ENCODE measurements at regions not wholly inside any gene's neighbourhood (a gene's known extent, or its start where the extent isn't known, plus 50 kb on each side); places are given as distances from the start of the nearest gene placed in this dataset.

DNA sequence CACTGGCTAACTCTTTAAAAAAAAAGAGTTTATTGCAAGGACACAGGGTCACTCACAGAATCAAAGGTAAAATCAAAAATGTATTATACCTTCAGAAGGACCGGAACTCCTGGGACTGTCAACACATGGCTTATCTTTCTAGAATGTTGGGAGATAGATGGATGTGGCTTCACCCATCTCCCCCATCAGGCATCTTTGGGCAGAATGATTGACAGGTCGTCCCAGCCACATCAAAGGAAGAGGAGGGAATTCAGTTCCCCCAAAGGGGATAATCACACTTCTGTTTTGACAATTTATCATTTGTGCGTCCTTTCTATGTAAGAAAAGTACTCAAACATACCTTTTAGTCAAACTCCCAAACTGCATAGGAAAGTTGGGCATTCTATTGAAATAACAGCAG is 228.6 kb upstream of the CDH5 start:
- DNase-seq (ENCODE audit: low spot score): no peak

DNA sequence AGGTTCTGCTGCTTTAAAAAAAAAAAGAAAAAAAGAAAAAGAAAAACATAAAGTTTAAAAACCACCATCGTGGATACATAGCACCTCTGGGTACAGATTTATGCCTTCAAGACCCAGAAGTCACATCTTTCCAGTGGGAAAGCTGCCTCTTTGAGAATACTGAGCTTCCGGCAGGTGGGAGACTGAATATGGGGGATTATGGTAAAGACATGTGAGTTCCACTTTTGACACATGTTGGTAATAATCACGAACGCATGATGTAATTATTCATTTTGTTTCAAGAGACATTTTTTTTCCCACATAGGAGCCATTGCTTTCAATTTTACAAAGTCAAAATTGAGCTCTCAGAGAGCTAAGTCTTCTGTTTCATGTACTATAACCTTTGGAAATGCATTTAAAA is 229.7 kb upstream of the CDH5 start:
- DNase-seq (ENCODE audit: low spot score): no peak

GRCh38 chr16:66135838-66136237 is 230.7 kb upstream of the CDH5 start:
- no peak for DNase-seq (ENCODE audit: low spot score)

DNA sequence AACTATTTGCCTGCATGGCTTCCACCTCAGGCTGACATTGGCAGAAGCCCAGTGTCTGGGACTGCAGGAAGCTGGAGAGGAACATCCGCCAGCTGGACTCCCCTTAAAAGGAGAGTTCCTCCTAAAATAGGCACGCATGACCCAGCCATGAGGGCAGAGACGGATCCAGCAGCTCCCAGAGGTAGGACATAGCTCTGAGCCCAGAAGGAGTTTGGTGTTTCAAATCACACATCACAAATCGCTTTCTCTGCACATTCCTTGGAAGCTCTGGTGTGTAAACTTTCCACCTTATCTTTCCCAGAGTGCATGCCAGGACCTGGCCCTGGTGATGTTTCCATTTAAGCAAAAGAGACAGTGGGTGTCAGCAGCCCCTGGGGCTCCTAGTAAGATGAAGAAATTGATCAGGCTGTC is 231.1 kb upstream of the CDH5 start:
- no peak for DNase-seq (ENCODE audit: low spot score)

DNA sequence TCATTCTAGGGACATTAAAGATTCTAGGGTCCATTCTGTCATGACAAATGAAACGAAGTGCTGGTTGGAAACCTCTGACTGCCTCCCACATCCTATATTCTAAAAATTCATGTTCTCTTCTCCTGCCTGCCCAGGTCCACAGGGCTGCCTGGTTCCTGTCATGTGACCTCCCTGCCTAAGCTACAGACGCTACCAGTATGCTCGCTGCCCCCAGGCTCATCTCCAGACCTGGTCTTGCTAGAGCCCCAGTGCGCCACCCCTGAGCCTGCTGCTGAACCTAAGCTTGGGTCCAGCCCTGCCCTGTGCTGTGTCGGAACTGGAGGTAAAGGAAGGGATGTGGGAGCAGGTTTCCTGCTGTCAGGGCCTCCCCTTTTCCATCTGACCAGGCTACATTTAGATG is 231.6 kb upstream of the CDH5 start:
- no peak for DNase-seq (ENCODE audit: low spot score)

DNA sequence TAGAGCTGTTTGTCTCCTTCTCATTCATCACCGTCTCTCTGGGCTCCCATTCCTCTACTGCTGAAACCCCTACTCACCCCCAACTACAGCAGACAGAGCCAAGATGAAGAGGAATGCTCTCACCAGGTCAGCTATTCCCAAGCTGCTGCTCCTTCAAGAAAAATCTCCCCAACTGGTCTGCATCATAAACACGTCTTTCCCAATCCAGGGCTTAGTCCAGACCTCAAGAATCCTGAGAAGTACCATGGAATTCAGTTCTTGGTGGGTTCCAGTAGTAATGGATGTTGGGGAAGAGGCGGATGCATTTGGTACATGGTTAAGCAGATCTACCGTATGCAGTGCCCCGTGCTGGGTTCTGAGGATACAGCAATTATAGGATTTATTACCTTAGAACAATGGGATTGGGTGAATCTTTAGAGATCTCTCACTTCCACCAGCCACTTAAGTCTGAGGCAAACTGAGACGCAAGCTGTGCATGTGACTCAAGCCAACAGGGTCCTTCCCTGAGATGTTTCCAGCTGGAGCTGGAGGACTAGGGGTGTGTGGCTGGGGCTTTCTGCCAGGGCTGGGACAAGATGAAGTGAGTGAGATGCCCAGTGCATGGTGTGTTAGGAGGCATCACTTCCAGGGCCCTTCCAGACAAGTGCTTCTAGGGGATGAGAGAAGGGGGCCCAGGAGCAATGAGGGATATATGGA is 232.7 kb upstream of the CDH5 start:
- DNase-seq (ENCODE audit: low spot score): no peak

- no peak for DNase-seq (ENCODE audit: low spot score)
Measured at GRCh38 chr16:66131895-66132294, 234.6 kb upstream of the CDH5 start.

DNA sequence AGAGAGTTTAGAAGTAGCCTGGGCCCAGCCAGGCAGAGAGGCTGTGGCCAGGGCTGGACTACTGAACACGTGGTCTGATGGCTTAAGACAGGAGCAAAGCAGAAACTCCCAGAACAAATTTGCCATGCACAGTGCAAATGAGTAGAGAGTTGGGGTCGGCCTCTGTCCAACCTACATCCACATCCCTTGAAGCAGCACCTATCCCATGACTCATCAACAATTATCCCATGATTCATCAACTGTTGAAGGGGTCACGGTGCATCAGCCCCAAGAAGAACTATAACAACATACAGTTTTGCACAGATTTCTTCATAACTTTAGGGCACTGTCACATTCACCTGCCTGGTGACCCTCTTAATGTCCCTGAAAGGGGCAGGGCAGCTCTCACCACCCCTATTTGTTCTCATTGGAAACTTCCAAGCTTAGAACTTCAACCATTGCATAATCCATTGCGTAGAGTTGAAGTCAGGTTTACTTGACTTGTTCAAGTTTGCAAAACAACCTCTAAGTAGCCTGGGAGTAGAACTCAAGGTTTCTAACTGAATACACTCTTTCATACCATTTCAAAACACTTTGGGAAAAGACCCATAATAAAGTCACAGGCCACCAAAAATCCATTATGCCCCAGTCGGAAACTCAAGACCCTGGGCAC is 235.2 kb upstream of the CDH5 start:
- no peak for DNase-seq (ENCODE audit: low spot score)

GRCh38 chr16:66130296-66130905 is 236.1 kb upstream of the CDH5 start:
- DNase-seq (ENCODE audit: low spot score): no peak

DNA sequence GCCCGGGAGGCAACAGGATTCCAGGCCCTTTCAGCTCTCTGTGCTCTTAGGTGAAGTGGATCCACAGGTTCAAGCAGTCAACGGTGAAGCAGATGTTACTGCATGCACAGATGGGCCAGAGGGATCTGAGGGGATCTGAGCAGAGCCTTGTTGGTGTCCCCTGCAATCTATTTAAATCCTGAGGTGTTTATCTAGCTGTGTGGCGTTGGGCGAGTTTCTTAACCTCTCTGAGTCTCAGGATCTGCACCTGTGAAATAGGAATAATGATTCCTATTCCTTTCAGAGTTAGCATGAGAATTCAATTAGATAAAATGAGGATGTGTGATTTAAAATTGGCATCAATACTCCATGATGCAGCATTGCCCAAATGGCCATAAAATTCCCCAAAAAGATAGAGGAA is 237.3 kb upstream of the CDH5 start:
- no peak for DNase-seq (ENCODE audit: low spot score)

DNA sequence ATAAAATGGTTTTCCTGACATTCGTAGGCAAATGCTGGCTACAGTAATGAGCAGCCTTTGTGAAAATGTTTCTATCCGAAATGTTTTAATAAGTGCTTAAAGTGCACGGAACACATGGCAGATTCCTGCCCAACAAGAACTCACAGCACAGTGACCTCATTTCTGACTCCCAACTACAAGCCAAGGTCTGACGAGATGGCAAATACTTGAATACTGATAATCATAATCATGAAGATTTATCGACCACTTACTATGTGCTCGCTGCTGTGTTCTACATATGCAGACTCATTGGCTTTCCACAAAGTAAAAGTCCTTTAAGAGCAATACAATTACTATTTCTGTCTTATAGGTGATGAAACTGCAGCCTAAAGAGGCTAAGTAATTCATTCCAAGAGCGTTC is 238.1 kb upstream of the CDH5 start:
- no peak for DNase-seq (ENCODE audit: low spot score)

DNA sequence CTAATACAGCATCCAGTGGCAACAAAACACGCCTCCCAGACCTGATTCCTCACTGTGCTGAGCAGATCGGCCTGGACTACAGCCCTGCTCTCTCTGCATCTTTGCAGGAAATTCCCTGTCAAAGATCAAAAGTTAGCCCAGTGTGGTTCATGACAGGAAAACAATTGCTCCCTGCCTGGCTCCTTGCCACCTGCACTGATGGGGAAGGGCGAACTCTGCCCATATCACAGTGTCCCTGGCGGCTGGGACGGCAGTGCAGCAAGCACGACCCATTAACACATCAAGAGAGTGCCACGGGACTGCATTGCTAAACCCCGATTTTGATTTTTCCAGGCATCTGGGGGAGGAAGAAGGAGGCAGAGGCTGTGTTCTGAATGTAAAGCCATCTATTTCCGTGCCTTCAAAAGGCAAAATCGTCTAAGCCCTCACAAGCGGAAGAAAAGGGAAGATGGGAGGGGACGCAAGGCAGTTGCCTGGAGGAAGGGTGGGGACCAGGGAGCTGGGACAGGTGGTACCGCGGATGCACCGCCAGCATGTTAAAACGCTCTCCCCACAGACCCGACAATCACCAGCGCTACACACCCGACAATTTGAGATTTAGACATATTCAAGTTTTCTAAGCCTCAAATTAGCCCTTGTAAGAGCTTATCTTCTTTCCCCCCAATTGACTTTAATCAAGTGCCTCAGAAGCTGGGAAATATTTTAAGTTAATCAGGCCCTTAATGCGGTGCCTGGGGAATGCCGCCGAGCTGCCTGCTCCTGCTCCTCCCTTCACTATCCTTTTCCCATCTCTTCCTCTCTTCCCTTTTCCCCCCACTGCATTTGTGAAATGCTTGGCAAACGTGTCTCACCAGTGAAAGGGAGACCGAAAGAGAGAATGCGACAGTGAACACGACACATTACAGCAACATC is 238.8 kb upstream of the CDH5 start:
- no peak for DNase-seq (ENCODE audit: low spot score)

GRCh38 chr16:66121466-66121865 is 245.0 kb upstream of the CDH5 start:
- DNase-seq (ENCODE audit: low spot score): no peak

GRCh38 chr16:66120656-66121055 is 245.8 kb upstream of the CDH5 start:
- no peak for DNase-seq (ENCODE audit: low spot score)

DNA sequence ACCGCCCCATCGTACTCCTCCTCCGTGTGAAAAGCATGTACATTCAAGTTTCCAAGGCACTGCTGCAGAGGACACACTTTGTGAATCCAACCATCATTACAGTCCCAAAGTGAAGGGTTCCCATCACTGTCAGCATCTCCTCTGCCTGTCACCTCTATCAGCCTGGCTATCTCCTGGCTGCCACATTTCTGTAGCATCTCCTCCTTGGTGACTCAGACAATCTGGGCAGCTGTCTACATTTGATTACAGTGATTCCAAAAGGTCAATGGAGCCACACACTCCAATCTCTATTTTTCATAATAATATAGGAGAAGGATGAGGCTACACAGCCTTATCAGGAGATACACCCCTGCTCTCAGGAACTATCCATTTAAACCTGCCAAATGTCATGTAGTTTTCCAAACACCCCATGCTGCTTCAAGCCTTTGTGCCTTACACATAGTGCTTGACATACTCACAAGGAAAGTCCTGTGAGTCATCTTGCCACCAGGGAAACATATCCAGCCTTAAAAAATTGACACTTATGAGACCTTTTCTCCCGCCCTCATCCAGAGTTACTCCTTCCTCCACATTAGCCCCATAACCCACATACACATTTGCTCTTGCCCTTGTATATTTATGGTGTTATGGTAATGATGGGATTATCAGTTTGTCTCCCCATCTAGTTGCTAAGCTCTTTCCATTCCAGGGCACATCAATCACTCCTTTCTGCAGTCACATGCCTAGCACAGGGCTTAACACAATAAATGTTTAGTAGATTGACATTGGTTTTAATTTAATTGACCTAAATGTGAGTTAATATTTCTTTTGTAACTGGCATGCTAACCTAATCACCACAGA is 250.1 kb upstream of the CDH5 start:
- DNase-seq (ENCODE audit: low spot score): no peak

DNA sequence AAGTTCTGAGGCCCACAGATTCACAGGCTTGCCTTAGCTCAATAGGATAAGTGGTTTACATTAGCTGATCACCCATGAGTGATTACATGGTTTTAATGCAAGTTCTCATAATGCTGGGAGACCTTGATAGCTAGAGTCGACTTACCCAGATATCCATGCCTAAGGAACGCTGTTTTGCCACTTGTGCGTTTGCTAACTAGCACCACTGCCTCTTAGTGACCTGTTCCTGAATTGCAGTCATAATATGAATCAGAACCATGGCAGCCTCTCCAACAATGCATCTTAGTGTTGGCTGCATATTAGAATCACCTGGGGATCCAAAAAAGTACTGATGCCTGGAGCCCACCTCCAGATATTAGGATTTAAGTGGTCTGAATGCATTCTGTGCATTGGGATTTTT is 251.1 kb upstream of the CDH5 start:
- DNase-seq (ENCODE audit: low spot score): no peak

- no peak for DNase-seq (ENCODE audit: low spot score)
Measured at GRCh38 chr16:66113223-66113622, 253.3 kb upstream of the CDH5 start.

DNA sequence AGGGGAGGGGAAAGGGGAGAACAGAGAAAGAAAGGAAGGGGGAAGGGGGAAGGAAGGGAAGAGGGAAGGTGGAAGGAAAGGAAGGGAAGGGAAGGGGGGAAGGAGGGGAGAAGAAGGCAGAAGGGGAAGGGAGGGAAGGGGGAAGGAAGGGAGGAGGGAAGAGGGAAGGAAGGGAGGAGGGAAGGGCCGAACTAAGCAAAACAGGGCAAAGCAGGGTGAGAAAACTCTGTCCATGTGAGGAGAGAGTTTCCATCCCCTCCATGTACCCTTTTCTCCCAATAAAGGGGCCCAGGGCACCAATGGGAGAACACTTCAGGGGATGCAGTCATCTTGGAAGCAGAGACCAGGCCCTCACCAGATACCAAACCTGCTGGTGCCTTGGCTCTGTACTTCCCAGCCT is 256.8 kb upstream of the CDH5 start:
- DNase-seq (ENCODE audit: low spot score): no peak

DNA sequence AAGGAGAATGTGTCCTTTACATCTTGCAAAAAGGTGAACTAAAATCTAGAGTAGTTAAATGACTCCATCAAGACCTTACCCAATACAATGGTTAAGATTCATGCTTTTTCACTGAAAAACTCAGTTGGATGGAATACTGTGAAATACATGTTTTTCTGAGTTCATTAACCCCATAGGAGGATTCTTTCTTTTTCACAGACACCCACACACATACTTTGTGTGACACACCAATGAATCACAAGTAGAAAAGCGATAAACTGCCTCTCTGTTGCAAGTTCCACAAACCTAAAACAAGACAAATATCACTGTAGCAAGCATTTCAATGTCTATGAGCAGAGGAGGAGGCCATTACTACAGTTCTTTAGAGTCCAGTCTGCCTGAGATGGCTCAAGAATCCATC is 258.8 kb upstream of the CDH5 start:
- DNase-seq (ENCODE audit: low spot score): no peak

DNA sequence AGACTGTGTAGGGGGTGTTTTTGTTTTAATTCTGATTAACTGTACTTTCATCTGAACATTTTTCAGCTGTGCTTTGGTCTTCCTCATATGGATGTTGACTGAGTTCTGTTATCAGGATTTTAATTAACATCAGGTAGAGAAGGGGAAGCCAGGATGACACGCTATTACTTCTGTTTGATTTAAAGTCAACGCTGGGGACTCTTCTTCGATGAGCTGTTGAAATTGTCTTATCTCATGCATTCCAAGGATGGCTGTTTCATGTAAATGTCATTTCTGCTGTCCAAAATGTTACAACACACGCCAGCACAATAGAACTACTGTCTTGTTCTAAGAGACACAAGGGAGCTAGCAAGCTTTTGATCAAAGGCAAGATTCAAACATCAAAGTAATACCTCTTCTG is 263.3 kb upstream of the CDH5 start:
- no peak for DNase-seq (ENCODE audit: low spot score)

DNA sequence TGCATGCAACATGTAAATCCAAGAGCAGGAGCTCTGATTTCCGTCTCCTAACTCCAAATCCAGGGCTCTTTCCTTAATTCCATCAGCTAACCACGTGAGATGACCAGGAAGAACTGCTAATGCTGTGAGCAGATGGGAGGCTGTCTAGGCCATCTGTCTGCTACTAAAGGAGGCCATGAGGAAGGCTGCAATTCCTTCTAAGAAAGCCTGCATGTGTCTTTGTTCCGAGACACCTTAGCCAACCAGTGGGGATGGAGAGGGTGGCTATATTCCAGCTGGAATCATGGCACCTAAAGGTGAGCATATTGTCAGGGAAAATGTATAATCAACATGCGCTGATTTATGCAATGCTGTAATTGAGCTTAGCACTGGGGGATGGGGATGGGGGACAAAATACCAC is 267.2 kb upstream of the CDH5 start:
- no peak for DNase-seq (ENCODE audit: low spot score)

- no peak for DNase-seq (ENCODE audit: low spot score)
Measured at GRCh38 chr16:66097751-66098150, 268.7 kb upstream of the CDH5 start.
